Tibial artery (tissue), 4 donors: ENCODE measurements at regions not wholly inside any gene's neighbourhood (a gene's known extent, or its start where the extent isn't known, plus 50 kb on each side); places are given as distances from the start of the nearest gene placed in this dataset.
"Not testable (repeated sequence)": the region's sequence is repeated elsewhere in the genome, so short reads cannot be mapped to it uniquely, and the experiment has no call there.

Experiments
- DNase-seq, 2 donors: peaks; one replicate each; pipeline ENCODE4 v3.0.0-alpha.2; 2019
- H3K27ac ChIP-seq, 2 donors: fragments of 200-600 bp; sonication (generic) in 1 of 2; 1 replicate in 1 of 2; 2 replicates in 1 of 2; pipeline ENCODE4 v1.5.1; 2018 to 2019; ENCODE audit warnings: mild to moderate bottlenecking in 1 of 2
- H3K27me3 ChIP-seq, 2 donors: fragments of 200-600 bp; sonication (generic) in 1 of 2; one replicate each; pipeline versions ENCODE4 v1.5.1 to v1.6.0; 2016 to 2019
- H3K36me3 ChIP-seq, 3 donors: fragments of 200-600 bp; sonication (generic) in 2 of 3; one replicate each; pipeline ENCODE4 v1.5.1; 2016 to 2019; ENCODE audit warnings: mild to moderate bottlenecking in 2 of 3
- H3K4me1 ChIP-seq, 4 donors: fragments of 200-600 bp; sonication (generic) in 2 of 4; 1 replicate in 3 of 4; 2 replicates in 1 of 4; pipeline ENCODE4 v1.5.1; 2016 to 2019
- H3K4me3 ChIP-seq, 2 donors: fragments of 200-600 bp; sonication (generic) in 1 of 2; 1 replicate in 1 of 2; 2 replicates in 1 of 2; pipeline ENCODE4 v1.5.1; 2018 to 2019; ENCODE audit warnings: mild to moderate bottlenecking in 2 of 2
- H3K9me3 ChIP-seq, 3 donors: fragments of 200-600 bp; sonication (generic) in 1 of 3; one replicate each; pipeline ENCODE4 v1.5.1; 2016 to 2019
- intact Hi-C: fragments of 100-400 bp; cut with DNase I; formaldehyde crosslinking; loops from one replicate; pipeline ENCODE4 v1.15.0; 2023; ENCODE audit warnings: low total_unique reads
- TF ChIP-seq, protein P1 (sequence below), 2 experiments: fragments of 200-600 bp in 1 of 2; fragments of 450-650 bp in 1 of 2; IDR thresholded peaks; one replicate each; pipeline ENCODE4 v1.5.1; 2017 to 2019; ENCODE audit warnings: antibody characterized with exemption in 2 of 2, mild to moderate bottlenecking in 1 of 2, moderate library complexity in 1 of 2

DNA sequence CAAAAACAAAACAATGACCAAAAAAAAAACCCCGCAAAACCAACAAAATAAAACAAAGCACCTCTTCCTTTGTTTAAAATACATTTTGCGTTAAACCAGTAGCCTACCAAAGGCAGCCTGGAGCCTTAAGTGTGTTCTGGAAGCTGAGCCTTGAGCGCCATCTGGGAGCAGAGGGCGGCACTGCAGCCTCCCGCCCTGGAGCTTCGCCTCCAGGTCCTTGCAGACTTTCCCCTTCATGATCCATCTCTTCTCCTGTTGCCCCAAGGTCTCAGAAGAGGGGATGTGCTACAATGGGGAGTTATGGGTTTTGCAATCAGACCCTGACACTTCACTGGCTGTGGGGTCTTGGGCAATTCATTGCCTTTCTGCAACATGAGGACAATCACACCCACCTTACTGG, 204.9 kb downstream of the NPIPA8 start:
- H3K4me1 ChIP-seq, H3K9me3 ChIP-seq, DNase-seq, H3K4me3 ChIP-seq, H3K36me3 ChIP-seq, H3K27me3 ChIP-seq, H3K27ac ChIP-seq, intact Hi-C loops: not testable (repeated sequence)
- TF ChIP-seq, protein P1, sequence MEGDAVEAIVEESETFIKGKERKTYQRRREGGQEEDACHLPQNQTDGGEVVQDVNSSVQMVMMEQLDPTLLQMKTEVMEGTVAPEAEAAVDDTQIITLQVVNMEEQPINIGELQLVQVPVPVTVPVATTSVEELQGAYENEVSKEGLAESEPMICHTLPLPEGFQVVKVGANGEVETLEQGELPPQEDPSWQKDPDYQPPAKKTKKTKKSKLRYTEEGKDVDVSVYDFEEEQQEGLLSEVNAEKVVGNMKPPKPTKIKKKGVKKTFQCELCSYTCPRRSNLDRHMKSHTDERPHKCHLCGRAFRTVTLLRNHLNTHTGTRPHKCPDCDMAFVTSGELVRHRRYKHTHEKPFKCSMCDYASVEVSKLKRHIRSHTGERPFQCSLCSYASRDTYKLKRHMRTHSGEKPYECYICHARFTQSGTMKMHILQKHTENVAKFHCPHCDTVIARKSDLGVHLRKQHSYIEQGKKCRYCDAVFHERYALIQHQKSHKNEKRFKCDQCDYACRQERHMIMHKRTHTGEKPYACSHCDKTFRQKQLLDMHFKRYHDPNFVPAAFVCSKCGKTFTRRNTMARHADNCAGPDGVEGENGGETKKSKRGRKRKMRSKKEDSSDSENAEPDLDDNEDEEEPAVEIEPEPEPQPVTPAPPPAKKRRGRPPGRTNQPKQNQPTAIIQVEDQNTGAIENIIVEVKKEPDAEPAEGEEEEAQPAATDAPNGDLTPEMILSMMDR (IDR thresholded peaks at IDR 0.05), result peak in 1 of 2 experiments; percentile 51

DNA sequence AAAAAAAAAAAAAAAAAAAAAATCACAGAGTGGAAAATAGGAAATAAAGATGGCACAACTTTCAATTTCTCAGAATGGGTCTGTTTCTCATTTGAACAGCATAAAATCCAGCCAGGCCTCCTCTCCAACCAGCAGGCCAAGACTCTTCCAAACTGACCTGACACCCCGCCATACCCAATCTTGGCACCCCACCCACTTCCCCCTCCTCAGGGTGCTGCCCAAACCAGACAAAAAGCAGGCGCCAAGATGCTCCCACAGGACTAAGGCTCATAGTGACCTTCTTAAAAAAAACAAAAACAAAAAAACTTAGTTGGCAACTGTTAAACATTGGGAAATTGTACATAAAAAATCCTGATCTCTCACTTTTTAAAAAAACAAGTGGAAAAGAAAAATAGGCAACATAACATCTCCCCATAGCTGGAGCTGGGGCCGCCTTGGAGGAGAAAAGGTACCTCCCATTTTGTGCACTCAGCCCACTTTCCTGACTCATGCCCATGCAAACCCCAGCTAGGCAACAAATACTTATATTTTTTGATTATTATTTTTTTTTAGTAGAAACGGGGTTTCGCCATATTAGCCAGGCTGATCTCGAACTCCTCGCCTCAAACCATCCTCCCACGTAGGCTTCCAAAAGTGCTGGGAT, 205.9 kb downstream of the NPIPA8 start:
- H3K9me3 ChIP-seq, H3K27me3 ChIP-seq, H3K36me3 ChIP-seq, intact Hi-C loops, H3K4me1 ChIP-seq, H3K4me3 ChIP-seq, H3K27ac ChIP-seq: not testable (repeated sequence)
- DNase-seq, result peak in 1 of 2 donors; percentile 64

DNA sequence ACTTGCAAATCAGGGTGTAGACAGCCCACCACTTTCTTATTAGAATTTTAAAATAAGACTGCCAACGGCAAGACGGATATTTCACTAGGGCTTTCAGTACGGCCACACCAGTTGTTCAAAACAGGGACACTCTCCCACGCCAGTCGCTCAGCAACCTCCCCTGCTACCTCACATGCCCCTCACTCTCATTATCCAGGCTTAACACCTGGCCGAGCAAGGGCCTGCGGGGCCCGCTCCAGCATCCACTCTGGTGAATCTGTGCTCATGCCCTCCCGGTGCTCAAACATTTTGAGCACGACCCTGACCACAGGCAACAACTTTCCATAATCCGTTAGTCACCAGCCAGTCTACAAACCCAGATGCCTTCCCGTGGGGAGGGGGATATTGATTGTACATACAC, 209.5 kb downstream of the NPIPA8 start:
- H3K4me3 ChIP-seq, DNase-seq, H3K36me3 ChIP-seq, H3K9me3 ChIP-seq, H3K4me1 ChIP-seq, H3K27ac ChIP-seq, intact Hi-C loops, H3K27me3 ChIP-seq: not testable (repeated sequence)

DNA sequence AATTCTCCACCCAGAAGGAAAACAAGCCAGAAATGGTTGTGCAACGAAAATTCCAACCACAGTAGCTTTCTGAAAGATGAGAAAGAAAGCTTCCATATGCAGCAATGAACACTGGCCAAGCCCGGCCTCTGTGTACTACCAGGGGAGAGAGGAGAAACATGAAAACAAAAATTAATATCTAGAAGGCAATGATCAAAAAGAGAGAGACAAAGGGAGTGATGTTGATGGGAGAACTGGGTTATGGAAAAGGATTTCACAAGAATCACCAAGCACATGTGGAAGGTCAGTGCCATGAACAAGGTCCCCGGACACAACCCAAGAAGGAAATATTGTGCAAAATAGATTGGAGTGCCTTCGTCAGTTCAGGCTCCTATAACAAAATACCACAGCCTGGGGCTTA, 217.4 kb downstream of the NPIPA8 start:
- DNase-seq, H3K27ac ChIP-seq, H3K4me3 ChIP-seq, intact Hi-C loops, H3K4me1 ChIP-seq, H3K36me3 ChIP-seq, H3K27me3 ChIP-seq, H3K9me3 ChIP-seq: not testable (repeated sequence)

DNA sequence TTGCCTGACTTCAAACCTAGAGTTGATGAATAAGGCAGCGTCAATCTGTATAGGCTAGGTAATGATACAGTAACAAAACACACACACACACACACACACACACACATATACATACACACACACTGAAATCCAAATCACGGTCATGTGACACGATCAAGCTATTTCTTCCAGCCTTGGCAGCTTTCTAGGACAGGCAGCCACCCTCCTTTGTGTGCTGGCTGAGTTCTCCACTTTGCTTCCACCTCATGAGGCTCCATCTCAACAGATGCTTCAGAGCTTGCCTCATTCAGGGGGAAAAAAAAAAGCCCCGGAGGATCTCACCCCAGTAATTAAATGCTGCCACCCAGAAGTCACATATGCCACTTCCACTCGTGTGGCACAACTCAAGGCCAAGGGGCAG, 217.9 kb downstream of the NPIPA8 start:
- DNase-seq, H3K27ac ChIP-seq, intact Hi-C loops, H3K27me3 ChIP-seq, H3K9me3 ChIP-seq, H3K4me1 ChIP-seq, H3K36me3 ChIP-seq, H3K4me3 ChIP-seq: not testable (repeated sequence)

DNA sequence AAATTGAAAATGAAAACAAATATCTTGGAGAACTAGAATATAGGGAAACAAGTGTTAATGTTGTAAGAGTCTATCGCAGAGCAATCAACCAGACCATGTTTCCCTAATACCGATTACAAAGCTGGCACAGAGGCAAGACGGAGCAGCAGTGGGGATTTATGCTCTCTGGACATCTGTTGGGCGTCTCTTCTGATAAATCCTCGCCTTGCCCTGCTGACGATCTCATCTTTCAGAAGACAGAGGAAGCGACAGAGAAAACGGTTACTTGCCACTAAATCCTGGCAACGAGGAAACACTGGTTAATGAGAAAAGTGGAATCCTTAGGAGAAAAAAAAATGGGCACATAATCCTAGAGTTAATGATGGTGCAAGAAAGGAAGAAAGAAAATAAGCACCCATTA, 218.5 kb downstream of the NPIPA8 start:
- H3K4me1 ChIP-seq, DNase-seq, H3K9me3 ChIP-seq, H3K27ac ChIP-seq, H3K36me3 ChIP-seq, H3K4me3 ChIP-seq, H3K27me3 ChIP-seq, intact Hi-C loops: not testable (repeated sequence)

DNA sequence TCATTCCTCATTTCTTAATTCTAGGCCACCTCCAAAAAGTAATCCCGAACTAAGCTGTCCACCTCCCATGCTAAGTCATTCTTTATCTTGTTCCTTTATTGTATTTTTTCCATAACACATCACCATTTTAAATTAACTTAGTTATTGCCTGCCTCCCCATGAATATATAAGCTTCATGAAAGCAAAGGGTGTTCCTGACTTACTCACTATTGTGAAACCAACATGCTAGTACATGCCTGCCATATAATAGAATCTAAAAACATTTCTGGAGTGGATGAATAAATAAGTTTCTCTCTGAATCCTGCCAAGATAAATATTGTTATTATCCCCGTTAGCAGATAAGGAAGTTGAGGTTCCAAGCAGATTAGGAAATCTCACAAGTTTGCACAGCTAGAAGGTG, 232.1 kb downstream of the NPIPA8 start:
- H3K27me3 ChIP-seq, H3K9me3 ChIP-seq, H3K4me1 ChIP-seq, H3K36me3 ChIP-seq, H3K4me3 ChIP-seq, H3K27ac ChIP-seq, DNase-seq, intact Hi-C loops: not testable (repeated sequence)

DNA sequence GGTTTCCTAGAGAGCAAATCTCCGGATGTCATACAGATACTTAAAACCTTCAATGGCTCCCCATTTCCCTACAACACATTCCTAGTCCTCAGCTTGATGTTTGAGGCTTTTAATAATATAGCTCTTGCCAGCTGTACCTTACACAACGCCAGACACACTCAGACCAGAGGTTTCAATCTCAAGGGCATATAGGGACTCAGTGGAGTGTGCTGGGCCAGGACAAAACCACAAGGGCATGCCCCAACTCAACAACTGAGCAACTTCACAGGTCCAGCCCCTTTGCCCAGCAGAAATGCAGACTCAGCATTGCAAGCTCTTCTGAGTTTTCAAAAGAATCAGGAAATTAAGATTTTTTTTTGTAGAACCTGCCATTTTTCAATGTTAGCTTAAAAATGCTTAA, 235.5 kb downstream of the NPIPA8 start:
- H3K9me3 ChIP-seq, H3K36me3 ChIP-seq, H3K27ac ChIP-seq, H3K4me3 ChIP-seq, intact Hi-C loops, H3K4me1 ChIP-seq, DNase-seq, H3K27me3 ChIP-seq: not testable (repeated sequence)

DNA sequence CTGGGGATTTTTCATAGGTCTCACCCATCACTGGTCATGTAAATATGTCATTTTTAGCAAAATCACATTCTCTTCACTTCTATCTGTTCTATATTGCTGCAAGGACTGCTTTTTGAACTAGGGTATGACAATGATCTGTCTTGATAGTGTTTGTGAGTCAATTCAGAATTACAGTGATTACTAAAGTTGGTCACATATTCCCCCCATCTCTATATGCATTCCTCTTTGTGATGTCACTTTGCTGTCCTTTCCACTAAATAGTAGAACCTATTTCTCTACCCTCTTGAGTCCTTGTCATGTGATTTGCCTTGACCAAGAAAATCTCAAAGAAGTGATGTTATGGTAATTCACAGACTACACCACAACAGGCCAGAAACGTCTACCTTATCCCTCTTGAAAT, 243.9 kb downstream of the NPIPA8 start:
- H3K4me1 ChIP-seq, H3K9me3 ChIP-seq, H3K36me3 ChIP-seq, intact Hi-C loops, H3K4me3 ChIP-seq, H3K27me3 ChIP-seq, H3K27ac ChIP-seq, DNase-seq: not testable (repeated sequence)

DNA sequence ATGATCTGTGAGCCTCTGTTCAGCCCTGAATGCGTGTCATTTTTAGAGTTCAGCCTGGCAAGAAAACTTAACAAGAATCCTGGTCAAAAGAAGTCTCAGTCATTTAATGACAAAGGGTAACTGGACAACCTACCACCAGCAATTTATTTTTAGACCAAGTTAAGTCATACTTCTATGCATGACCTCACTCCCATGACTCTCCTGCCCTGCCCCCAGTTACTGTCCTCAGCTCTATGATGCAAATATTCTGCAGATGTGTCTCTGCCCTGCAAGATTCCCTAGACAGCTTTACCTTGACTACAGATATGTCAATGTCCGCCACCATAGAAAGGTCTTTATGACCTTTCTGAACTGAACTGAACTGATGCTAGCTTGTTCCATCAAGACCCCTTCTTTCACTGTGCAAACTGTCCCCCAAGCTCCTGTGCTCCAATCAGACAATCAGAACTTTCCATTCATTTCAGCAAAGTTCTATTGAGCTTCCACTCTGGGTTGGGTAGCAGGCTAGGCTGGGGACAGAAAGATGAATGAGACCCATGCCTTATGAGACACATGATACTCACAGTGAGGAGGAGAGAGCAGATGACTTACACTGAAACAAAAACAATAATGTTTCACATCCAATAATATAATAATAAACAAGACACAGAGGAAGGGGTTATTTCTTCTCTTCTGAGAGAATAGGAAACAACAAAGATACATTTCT, 255.7 kb downstream of the NPIPA8 start:
- H3K36me3 ChIP-seq, H3K27ac ChIP-seq, DNase-seq, H3K27me3 ChIP-seq, H3K4me3 ChIP-seq, H3K9me3 ChIP-seq, H3K4me1 ChIP-seq, intact Hi-C loops: not testable (repeated sequence)

DNA sequence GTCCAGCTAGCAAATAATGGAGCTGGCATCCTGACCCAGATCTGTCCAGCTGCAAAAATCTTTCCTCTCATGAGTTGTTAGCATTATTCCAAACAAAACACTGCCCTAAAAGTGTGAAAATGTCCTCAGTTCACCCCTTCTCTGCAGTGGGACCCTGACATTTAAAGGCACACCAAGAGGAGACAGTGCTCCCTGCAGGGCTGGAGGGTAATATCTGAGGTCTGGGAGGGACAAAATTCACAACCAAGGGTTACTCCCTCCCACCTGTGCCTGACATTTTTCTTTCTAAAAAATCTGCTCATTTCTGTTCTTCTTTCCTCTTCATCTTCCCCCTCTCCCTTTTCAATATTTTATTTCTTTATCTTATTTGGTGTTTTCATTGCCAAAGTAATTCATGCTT, 258.6 kb downstream of the NPIPA8 start:
- H3K36me3 ChIP-seq, intact Hi-C loops, H3K4me1 ChIP-seq, H3K4me3 ChIP-seq, H3K27me3 ChIP-seq, H3K27ac ChIP-seq, DNase-seq, H3K9me3 ChIP-seq: not testable (repeated sequence)
